Amniotic stem cell (primary cell): ENCODE measurements at regions not wholly inside any gene's neighbourhood (a gene's known extent, or its start where the extent isn't known, plus 50 kb on each side); places are given as distances from the start of the nearest gene placed in this dataset.

Experiments used
- DNase-seq: peaks from one replicate; lab custom pipeline; 2025; lab: John Stamatoyannopoulos, UW

DNA sequence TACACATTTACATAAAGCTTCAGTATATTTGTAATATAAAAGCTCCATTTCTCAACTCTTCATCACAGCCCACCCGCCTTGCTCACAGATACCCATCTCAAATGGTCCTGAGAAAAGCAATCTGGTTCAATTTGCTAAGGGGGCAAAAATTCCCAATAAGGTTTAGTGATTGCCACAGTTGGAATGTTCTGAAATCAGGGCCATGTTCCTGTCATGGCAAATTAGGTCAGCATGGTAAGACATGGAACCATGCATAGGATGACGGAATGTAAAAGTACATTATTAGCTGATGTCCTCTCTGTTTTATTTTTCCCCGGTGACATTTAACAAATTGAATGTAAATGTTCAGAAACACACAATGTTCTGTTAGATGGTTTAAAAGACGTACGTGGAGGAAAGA is 274.3 kb downstream of the MZT1 start:
- no peak for DNase-seq

DNA sequence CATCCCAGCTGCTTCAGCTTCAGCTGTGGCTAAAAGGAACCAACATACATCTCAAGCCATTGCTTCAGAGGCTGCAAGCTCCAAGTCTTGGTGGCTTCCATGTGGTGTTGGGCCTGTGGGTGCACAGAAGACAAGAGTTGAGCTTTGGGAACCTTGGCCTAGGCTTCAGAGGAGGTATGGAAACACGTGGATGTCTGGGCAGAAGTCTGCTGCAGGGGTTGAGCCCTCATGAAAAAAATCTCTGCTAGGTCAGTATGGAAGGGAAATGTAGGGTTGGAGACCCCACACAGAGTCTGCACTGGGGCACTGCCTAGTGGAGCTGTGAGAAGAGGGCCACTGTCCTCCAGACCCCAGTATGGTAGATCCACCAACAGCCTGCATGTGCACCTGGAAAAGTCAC is 279.3 kb downstream of the MZT1 start:
- no peak for DNase-seq

DNA sequence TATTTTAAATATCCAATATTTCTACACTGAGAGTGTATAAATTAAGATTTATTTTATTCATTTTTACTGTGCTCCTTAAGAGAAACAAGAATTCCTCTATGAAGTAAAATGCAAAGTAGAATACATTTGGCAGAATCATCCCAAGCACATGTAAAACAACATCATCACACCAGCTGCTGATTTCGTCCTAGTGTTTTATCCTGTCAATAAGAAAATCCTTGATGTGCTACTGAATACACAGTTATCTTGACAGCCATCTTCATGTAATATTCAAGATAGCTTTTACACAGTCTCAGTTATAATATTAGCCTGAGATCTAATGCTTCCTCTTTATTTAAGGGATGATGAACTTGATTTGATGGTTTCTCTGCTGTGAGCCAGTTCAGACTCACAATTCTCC is 282.4 kb downstream of the MZT1 start:
- DNase-seq = no peak

DNA sequence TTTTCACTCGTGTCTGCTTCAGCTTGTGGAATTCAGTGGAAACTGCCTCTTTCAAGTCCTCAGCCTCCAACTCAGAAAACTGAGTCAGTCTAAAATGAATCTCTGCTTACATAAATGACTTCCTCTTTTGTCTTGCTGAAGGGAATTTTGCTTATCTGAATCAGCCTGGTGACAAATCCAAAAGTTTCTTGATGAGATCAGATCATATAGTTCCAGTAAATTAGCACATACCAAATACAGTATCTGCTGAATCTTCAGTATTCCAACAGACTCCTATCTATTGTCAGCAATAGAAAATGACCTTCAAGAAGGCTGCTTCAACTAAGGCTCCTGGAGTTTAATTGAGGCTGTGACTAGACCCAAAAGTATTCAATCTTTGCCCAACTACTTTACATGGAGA is 290.0 kb downstream of the MZT1 start:
- DNase-seq = peak; percentile 28

DNA sequence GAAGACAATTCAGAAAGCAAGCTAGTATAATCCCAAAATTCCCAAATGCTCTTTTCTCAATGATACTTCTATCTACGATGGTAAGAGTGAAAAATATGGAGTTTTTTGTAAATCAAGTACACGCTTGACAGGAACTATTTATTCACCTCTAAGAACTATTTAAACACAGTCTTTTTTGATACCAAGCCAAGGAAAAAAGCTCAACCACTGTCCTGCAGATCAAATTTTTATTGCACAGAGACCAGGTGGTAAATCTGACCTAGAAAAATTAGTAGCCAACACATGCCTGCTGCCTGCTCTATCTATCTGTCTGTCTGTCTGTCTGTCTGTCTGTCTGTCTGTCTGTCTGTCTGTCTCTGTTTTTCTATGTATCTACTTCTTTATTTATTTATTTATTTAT is 292.2 kb downstream of the MZT1 start:
- DNase-seq = no peak

- no peak for DNase-seq
Observed at GRCh38 chr13:72431981-72432682, 295.3 kb downstream of the MZT1 start.

GRCh38 chr13:72430923-72431322 is 296.5 kb downstream of the MZT1 start:
- no peak for DNase-seq

- no peak for DNase-seq
Observed at GRCh38 chr13:72427757-72428528, 299.5 kb downstream of the MZT1 start.

GRCh38 chr13:72424059-72424458 is 303.4 kb downstream of the MZT1 start:
- no peak for DNase-seq

DNA sequence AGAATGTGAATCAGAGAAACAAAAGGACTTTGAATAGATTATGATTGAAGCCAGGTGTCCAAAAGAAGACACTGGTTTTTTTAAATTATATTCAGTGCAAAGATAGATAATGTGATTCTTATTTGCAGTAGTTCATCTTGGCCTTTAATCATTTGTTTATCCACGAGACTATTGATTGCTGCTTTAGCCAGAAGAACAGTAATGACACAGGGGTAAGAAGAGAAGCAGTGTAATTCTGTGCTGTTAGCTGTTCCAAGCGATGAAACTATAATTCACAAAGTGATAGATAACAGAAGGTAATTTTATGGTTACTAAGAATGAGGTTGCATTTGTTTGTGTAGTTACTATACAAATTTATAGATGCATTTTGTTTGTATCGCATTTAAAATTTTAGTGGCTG is 311.6 kb downstream of the MZT1 start:
- no peak for DNase-seq

- no peak for DNase-seq
Observed at GRCh38 chr13:72412481-72412880, 314.9 kb downstream of the MZT1 start.

- DNase-seq = no peak
Observed at GRCh38 chr13:72405441-72405840, 322.0 kb downstream of the MZT1 start.

- no peak for DNase-seq
Observed at GRCh38 chr13:72403396-72404010, 323.9 kb downstream of the MZT1 start.

- DNase-seq = no peak
Observed at GRCh38 chr13:72400856-72401255, 326.6 kb downstream of the MZT1 start.

- no peak for DNase-seq
Observed at GRCh38 chr13:72399351-72399750, 328.1 kb downstream of the MZT1 start.

GRCh38 chr13:72397265-72397664 is 330.2 kb downstream of the MZT1 start:
- no peak for DNase-seq

- no peak for DNase-seq
Observed at GRCh38 chr13:72390909-72391308, 336.5 kb downstream of the MZT1 start.

- DNase-seq = no peak
Observed at GRCh38 chr13:72386138-72386684, 341.2 kb downstream of the MZT1 start.

GRCh38 chr13:72384879-72385278 is 342.6 kb downstream of the MZT1 start:
- DNase-seq = no peak

GRCh38 chr13:72384186-72384823 is 343.1 kb downstream of the MZT1 start:
- DNase-seq = no peak

GRCh38 chr13:72383646-72384045 is 343.8 kb downstream of the MZT1 start:
- no peak for DNase-seq

DNA sequence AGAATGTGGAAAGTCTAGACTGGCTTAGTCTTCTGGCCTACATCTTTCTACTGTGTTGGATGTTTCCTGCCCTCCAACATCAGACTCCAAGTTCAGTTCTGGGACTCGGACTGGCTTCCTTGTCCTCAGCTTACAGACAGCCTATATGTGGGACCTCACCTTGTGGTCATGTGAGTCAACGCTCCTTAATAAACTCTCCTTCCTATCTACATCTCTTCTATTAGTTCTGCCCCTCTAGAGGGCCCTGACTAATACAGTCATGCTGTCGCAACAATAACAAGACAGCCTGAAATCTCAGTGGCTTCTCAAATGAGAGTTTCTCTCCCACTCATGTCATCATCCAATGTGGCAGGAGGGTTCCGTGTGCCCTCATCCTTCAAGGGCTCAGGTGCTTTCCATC is 347.8 kb downstream of the MZT1 start:
- DNase-seq = no peak
